ENCODE measurements at regions not wholly inside any gene's neighbourhood (a gene's known extent, or its start where the extent isn't known, plus 50 kb on each side); places are given as distances from the start of the nearest gene placed in this dataset.

- TF ChIP-seq TAF1 (IDR thresholded peaks at IDR 0.05; ENCODE audit: low read depth) (no peak), TCF12 (IDR thresholded peaks at IDR 0.05; ENCODE audit: low read depth) (no peak), CREB1 (IDR thresholded peaks at IDR 0.05; ENCODE audit: low read depth) (no peak), RAD21 (IDR thresholded peaks at IDR 0.05; ENCODE audit: low read depth) (no peak), CEBPB (IDR thresholded peaks at IDR 0.05) (no peak), MAX (IDR thresholded peaks at IDR 0.05) (no peak), EP300 (IDR thresholded peaks at IDR 0.05; ENCODE audit: borderline replicate concordance) (no peak), YY1 (IDR thresholded peaks at IDR 0.05; ENCODE audit: low read depth) (no peak)
Observed at GRCh38 chr5:85972539-85972938, 645.2 kb upstream of the COX7C start.
